ENCODE measurements at regions not wholly inside any gene's neighbourhood (a gene's known extent, or its start where the extent isn't known, plus 50 kb on each side); places are given as distances from the start of the nearest gene placed in this dataset.

- Mint-ChIP-seq H3K36me3 (ENCODE audit: unreplicated experiment) (no peaks in the 10 kb centered on the region), H3K27ac (ENCODE audit: unreplicated experiment) (no peak overlapping the region), H3K4me3 (ENCODE audit: unreplicated experiment) (no peak overlapping the region), H3K4me1 (ENCODE audit: unreplicated experiment) (no peaks in the 10 kb centered on the region), H3K9me3 (ENCODE audit: unreplicated experiment) (no peaks in the 10 kb centered on the region), H3K27me3 (ENCODE audit: unreplicated experiment) (no peaks in the 10 kb centered on the region)
- DNase-seq (ENCODE audit: extremely low spot score, unreplicated experiment) = no peak
- TF ChIP-seq, protein P1, sequence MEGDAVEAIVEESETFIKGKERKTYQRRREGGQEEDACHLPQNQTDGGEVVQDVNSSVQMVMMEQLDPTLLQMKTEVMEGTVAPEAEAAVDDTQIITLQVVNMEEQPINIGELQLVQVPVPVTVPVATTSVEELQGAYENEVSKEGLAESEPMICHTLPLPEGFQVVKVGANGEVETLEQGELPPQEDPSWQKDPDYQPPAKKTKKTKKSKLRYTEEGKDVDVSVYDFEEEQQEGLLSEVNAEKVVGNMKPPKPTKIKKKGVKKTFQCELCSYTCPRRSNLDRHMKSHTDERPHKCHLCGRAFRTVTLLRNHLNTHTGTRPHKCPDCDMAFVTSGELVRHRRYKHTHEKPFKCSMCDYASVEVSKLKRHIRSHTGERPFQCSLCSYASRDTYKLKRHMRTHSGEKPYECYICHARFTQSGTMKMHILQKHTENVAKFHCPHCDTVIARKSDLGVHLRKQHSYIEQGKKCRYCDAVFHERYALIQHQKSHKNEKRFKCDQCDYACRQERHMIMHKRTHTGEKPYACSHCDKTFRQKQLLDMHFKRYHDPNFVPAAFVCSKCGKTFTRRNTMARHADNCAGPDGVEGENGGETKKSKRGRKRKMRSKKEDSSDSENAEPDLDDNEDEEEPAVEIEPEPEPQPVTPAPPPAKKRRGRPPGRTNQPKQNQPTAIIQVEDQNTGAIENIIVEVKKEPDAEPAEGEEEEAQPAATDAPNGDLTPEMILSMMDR (IDR thresholded peaks at IDR 0.05) = no peak
Observed at GRCh38 chr2:7454592-7454991, 537.4 kb downstream of the RNF144A start.

DNA sequence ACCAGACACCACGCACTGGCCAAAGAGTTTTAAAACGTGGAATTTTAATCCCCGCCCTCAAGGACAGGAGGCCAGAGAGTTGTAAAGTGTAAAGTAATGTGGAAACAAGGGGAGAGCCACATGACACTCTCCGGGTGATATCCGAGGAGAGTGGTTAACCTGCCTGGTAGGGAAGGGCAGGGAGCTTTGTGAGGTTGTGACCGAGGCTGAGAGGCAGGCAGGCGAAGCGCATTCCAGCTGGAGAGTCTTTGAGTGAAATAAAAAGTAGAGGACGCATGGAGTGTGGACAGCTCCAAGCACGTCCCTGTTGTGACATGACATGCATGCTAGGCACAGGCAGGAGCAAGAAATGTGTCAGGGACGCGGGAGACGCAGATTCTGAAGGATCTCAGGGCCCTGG lies 539.5 kb downstream of the RNF144A start:
- Mint-ChIP-seq H3K9me3 (ENCODE audit: unreplicated experiment) (no peaks in the 10 kb centered on the region), H3K4me3 (ENCODE audit: unreplicated experiment) (no peak overlapping the region), H3K27ac (ENCODE audit: unreplicated experiment) (no peak overlapping the region), H3K36me3 (ENCODE audit: unreplicated experiment) (no peaks in the 10 kb centered on the region), H3K27me3 (ENCODE audit: unreplicated experiment) (peaks cover 2% of the 10 kb centered on the region), H3K4me1 (ENCODE audit: unreplicated experiment) (no peaks in the 10 kb centered on the region)
- DNase-seq (ENCODE audit: extremely low spot score, unreplicated experiment) = no peak
- TF ChIP-seq, protein P1 (IDR thresholded peaks at IDR 0.05) = no peak

GRCh38 chr2:7458066-7458465 lies 540.9 kb downstream of the RNF144A start:
- TF ChIP-seq, protein P1 (IDR thresholded peaks at IDR 0.05) = no peak

GRCh38 chr2:7467782-7468447 lies 550.7 kb downstream of the RNF144A start:
- H3K36me3 Mint-ChIP-seq (ENCODE audit: unreplicated experiment) = no peaks in the 10 kb centered on the region
- TF ChIP-seq, protein P1 (IDR thresholded peaks at IDR 0.05) = no peak
- no peaks in the 10 kb centered on the region for H3K4me1 Mint-ChIP-seq (ENCODE audit: unreplicated experiment)
- DNase-seq (ENCODE audit: extremely low spot score, unreplicated experiment) = no peak
- no peak overlapping the region for H3K4me3 Mint-ChIP-seq (ENCODE audit: unreplicated experiment)
- no peaks in the 10 kb centered on the region for H3K27me3 Mint-ChIP-seq (ENCODE audit: unreplicated experiment)
- H3K9me3 Mint-ChIP-seq (ENCODE audit: unreplicated experiment) = peaks cover 7% of the 10 kb centered on the region
- H3K27ac Mint-ChIP-seq (ENCODE audit: unreplicated experiment) = no peak overlapping the region

More at GRCh38 chr2:7458066-7458465, 540.9 kb downstream of the RNF144A start:
- Mint-ChIP-seq H3K4me1 (ENCODE audit: unreplicated experiment) (no peaks in the 10 kb centered on the region), H3K9me3 (ENCODE audit: unreplicated experiment) (no peaks in the 10 kb centered on the region), H3K36me3 (ENCODE audit: unreplicated experiment) (no peaks in the 10 kb centered on the region), H3K4me3 (ENCODE audit: unreplicated experiment) (no peak overlapping the region), H3K27me3 (ENCODE audit: unreplicated experiment) (peaks cover 2% of the 10 kb centered on the region), H3K27ac (ENCODE audit: unreplicated experiment) (no peak overlapping the region)
- no peak for DNase-seq (ENCODE audit: extremely low spot score, unreplicated experiment)

DNA sequence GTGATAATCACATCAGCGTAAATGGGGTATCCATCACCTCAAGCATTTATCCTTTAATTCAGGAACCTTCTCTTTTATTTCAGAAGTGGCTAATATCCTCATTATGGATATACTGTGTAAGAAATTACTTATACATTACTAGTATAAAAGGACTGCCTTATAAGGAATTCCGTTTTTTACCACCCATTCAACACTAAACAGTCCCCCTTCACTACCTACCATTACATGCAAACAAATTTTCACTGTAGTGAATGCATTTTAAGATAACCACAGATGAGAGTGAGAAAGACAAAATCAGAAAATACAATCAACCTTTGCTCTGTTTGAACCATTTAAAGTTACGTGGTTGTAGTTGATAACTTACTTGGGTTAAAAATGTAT lies 551.2 kb downstream of the RNF144A start:
- TF ChIP-seq, protein P1 (IDR thresholded peaks at IDR 0.05) = no peak
- no peaks in the 10 kb centered on the region for H3K27me3 Mint-ChIP-seq (ENCODE audit: unreplicated experiment)
- H3K9me3 Mint-ChIP-seq (ENCODE audit: unreplicated experiment) = peaks cover 7% of the 10 kb centered on the region
- H3K27ac Mint-ChIP-seq (ENCODE audit: unreplicated experiment) = no peak overlapping the region
- no peak overlapping the region for H3K4me3 Mint-ChIP-seq (ENCODE audit: unreplicated experiment)
- no peak for DNase-seq (ENCODE audit: extremely low spot score, unreplicated experiment)
- no peaks in the 10 kb centered on the region for H3K4me1 Mint-ChIP-seq (ENCODE audit: unreplicated experiment)
- H3K36me3 Mint-ChIP-seq (ENCODE audit: unreplicated experiment) = no peaks in the 10 kb centered on the region
